Mucosa of descending colon (tissue), 3 donors: ENCODE measurements at regions not wholly inside any gene's neighbourhood (a gene's known extent, or its start where the extent isn't known, plus 50 kb on each side); places are given as distances from the start of the nearest gene placed in this dataset.

Experiments used
- ATAC-seq: fragments of 200-7000 bp; cut with Tn5 transposase; one replicate; pipeline ENCODE4 v1.9.1; 2020; ENCODE audit warnings: mild to moderate bottlenecking, moderate library complexity
- DNase-seq, 3 donors: peaks; one replicate each; pipeline ENCODE4 v3.0.0-alpha.2; 2020
- H3K36me3 ChIP-seq: fragments of 200-600 bp; one replicate; pipeline ENCODE4 v1.8.0; 2021; ENCODE audit warnings: low read depth, mild to moderate bottlenecking
- H3K4me1 ChIP-seq: fragments of 200-600 bp; one replicate; pipeline ENCODE4 v1.8.0; 2021; ENCODE audit warnings: low read depth, mild to moderate bottlenecking
- H3K4me3 ChIP-seq: fragments of 200-600 bp; one replicate; pipeline ENCODE4 v1.8.0; 2021; ENCODE audit warnings: mild to moderate bottlenecking
- H3K9me3 ChIP-seq: fragments of 200-600 bp; one replicate; pipeline ENCODE4 v1.8.0; 2021; ENCODE audit warnings: mild to moderate bottlenecking
- CTCF ChIP-seq: fragments of 200-600 bp; IDR thresholded peaks from one replicate; pipeline ENCODE4 v1.8.0; 2022; ENCODE audit warnings: antibody characterized with exemption, mild to moderate bottlenecking
- intact Hi-C, 2 donors: fragments of 100-400 bp; cut with DNase I in 1 of 2; cut with micrococcal nuclease in 1 of 2; formaldehyde crosslinking; loops; one replicate each; pipeline versions ENCODE4 v1.11.0 to v1.11.1; 2022; cut with DNase I, micrococcal nuclease
- donor health status: DM: no; HTN: no; CAD: no; lungs with moderate emphysema.
- donor health status: DM: no; HTN: no; CAD: no.
- donor health status: DM: no; HTN: yes; CAD: no.

GRCh38 chr10:4196183-4196582 is 411.2 kb upstream of the KLF6 start:
- intact Hi-C loops: no loop called here
- ATAC-seq (no peak), DNase-seq (no peak)
- TF ChIP-seq CTCF: no peak
- Histone ChIP-seq H3K9me3 (no peaks in the 10 kb centered on the region), H3K4me3 (no peak overlapping the region), H3K36me3 (no peaks in the 10 kb centered on the region), H3K4me1 (no peaks in the 10 kb centered on the region)

DNA sequence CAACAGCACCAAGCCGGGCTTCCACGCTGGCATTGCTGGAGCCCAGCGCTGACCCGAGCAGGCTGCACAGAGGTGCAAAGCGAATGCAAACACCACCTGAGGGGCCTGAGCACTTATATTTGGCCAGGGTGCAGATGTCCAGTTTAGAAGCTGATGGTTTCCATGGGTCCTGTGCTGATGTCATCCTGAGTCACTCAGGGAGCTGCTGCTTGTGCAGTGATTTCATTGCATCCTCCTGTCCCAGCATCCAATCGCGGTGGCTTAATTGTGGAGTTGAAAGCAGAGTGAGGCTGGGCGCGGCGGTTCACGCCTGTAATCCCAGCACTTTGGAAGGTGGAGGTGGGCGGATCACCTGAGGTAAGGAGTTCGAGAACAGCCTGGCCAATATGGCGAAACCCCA is 410.2 kb upstream of the KLF6 start:
- ATAC-seq (peak; percentile 46), DNase-seq (no peak)
- H3K4me3 ChIP-seq: no peak overlapping the region
- no peak for TF ChIP-seq CTCF
- intact Hi-C loops: no loop called here
- H3K36me3 ChIP-seq: no peaks in the 10 kb centered on the region
- H3K4me1 ChIP-seq: no peaks in the 10 kb centered on the region
- no peaks in the 10 kb centered on the region for H3K9me3 ChIP-seq

GRCh38 chr10:4194231-4194630 is 409.2 kb upstream of the KLF6 start:
- TF ChIP-seq CTCF: no peak
- intact Hi-C loops: no loop called here
- H3K4me3 ChIP-seq: no peak overlapping the region
- no peaks in the 10 kb centered on the region for H3K4me1 ChIP-seq
- no peak for DNase-seq
- ATAC-seq: peak; percentile 78
- H3K36me3 ChIP-seq: no peaks in the 10 kb centered on the region
- H3K9me3 ChIP-seq: no peaks in the 10 kb centered on the region

DNA sequence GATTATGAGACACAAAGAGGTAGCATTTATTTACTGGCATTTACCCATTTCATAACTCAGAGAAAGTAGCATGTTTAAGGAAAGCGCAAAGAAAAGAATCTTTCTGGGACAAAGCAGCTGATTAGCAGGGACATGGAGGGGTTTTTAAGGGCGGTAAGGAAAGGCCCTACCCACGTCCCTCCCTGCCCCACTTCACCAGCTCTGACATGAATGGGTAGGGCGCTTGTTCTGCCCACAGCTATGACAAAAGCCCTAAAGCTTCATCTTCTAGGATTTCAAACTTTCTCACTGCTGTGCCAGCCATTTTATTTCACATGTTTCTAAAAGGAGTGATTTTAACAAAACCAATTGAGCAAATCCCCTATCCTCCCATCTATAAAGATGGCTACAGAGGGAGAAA is 406.9 kb upstream of the KLF6 start:
- no peak for ATAC-seq
- Histone ChIP-seq H3K4me1 (no peaks in the 10 kb centered on the region), H3K9me3 (no peaks in the 10 kb centered on the region), H3K36me3 (no peaks in the 10 kb centered on the region), H3K4me3 (no peak overlapping the region)
- intact Hi-C loops: no loop called here
- TF ChIP-seq CTCF: no peak
- no peak for DNase-seq

- ATAC-seq (no peak), DNase-seq (no peak)
- TF ChIP-seq CTCF: no peak
- intact Hi-C loops: no loop called here
- no peak overlapping the region for H3K4me3 ChIP-seq
- H3K9me3 ChIP-seq: no peaks in the 10 kb centered on the region
- H3K4me1 ChIP-seq: no peaks in the 10 kb centered on the region
- no peaks in the 10 kb centered on the region for H3K36me3 ChIP-seq
These were observed 406.3 kb upstream of the KLF6 start for GRCh38 chr10:4191354-4191753.

DNA sequence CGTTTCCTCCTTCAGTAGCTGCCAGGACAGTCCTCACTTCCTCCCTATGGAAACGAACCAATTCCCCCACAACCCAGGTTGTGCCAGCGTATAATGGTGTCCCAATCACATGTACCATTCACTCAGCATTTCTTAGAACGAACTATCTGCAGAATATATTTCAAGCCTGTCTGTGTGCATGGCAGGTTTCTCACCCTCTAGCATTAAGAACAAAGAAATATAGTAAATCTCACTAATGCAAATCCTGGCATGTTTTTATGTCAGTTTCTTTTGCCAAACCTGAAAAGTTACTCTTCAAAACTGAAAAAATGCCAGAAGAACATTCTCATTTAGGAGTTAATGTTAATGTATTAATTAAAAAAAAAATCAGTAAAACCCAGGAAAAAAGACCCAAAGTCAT is 405.9 kb upstream of the KLF6 start:
- DNase-seq: no peak
- no peak for ATAC-seq
- TF ChIP-seq CTCF: no peak
- H3K4me1 ChIP-seq: no peaks in the 10 kb centered on the region
- H3K36me3 ChIP-seq: no peaks in the 10 kb centered on the region
- no peak overlapping the region for H3K4me3 ChIP-seq
- H3K9me3 ChIP-seq: no peaks in the 10 kb centered on the region
- intact Hi-C loops: no loop called here
